ENCODE measurements at regions not wholly inside any gene's neighbourhood (a gene's known extent, or its start where the extent isn't known, plus 50 kb on each side); places are given as distances from the start of the nearest gene placed in this dataset.

GRCh38 chr18:45551142-45551815 is 64.0 kb upstream of the SLC14A2 start:
- no peak for TF ChIP-seq CTCF (IDR thresholded peaks at IDR 0.05; ENCODE audit: unreplicated experiment in 3 of 3)
- H3K4me1 Mint-ChIP-seq, result peaks cover 56% of the 10 kb centered on the region
- no peaks in the 10 kb centered on the region for H3K27me3 Mint-ChIP-seq (ENCODE audit: low read depth)
- H3K9me3 Mint-ChIP-seq, result no peaks in the 10 kb centered on the region
- H3K4me3 Mint-ChIP-seq, result no peak overlapping the region
- H3K27ac Mint-ChIP-seq, result peak overlapping the region; percentile 90 to 95 (median 95)
- no peaks in the 10 kb centered on the region for H3K36me3 Mint-ChIP-seq (ENCODE audit: low read depth)

GRCh38 chr18:45553723-45554388 is 61.4 kb upstream of the SLC14A2 start:
- no peak for TF ChIP-seq CTCF (IDR thresholded peaks at IDR 0.05; ENCODE audit: unreplicated experiment in 3 of 3)
- no peaks in the 10 kb centered on the region for H3K36me3 Mint-ChIP-seq (ENCODE audit: low read depth)
- peaks cover 48% of the 10 kb centered on the region for H3K4me1 Mint-ChIP-seq
- H3K27me3 Mint-ChIP-seq (ENCODE audit: low read depth), result no peaks in the 10 kb centered on the region
- peak overlapping the region; percentile 89 to 95 (median 95) for H3K27ac Mint-ChIP-seq
- no peak overlapping the region for H3K4me3 Mint-ChIP-seq
- no peaks in the 10 kb centered on the region for H3K9me3 Mint-ChIP-seq

- no peaks in the 10 kb centered on the region for H3K36me3 Mint-ChIP-seq (ENCODE audit: low read depth)
- no peak overlapping the region for H3K4me3 Mint-ChIP-seq
- H3K4me1 Mint-ChIP-seq, result peaks cover 43% of the 10 kb centered on the region
- no peaks in the 10 kb centered on the region for H3K9me3 Mint-ChIP-seq
- no peak for TF ChIP-seq CTCF (IDR thresholded peaks at IDR 0.05; ENCODE audit: unreplicated experiment in 3 of 3)
- no peaks in the 10 kb centered on the region for H3K27me3 Mint-ChIP-seq (ENCODE audit: low read depth)
- peak overlapping the region; percentile 89 to 95 (median 95) for H3K27ac Mint-ChIP-seq
These were observed 60.9 kb upstream of the SLC14A2 start for GRCh38 chr18:45554389-45554737.

- H3K27ac Mint-ChIP-seq, result peak overlapping the region; percentile 25 to 56 (median 37)
- H3K4me1 Mint-ChIP-seq, result peaks cover 36% of the 10 kb centered on the region
- no peaks in the 10 kb centered on the region for H3K27me3 Mint-ChIP-seq (ENCODE audit: low read depth)
- H3K9me3 Mint-ChIP-seq, result no peaks in the 10 kb centered on the region
- no peaks in the 10 kb centered on the region for H3K36me3 Mint-ChIP-seq (ENCODE audit: low read depth)
- TF ChIP-seq CTCF (IDR thresholded peaks at IDR 0.05; ENCODE audit: unreplicated experiment in 3 of 3), result no peak
- H3K4me3 Mint-ChIP-seq, result no peak overlapping the region
These were observed 59.1 kb upstream of the SLC14A2 start for GRCh38 chr18:45556222-45556621.

GRCh38 chr18:45557287-45557686 is 58.0 kb upstream of the SLC14A2 start:
- peaks cover 33% of the 10 kb centered on the region for H3K4me1 Mint-ChIP-seq
- no peaks in the 10 kb centered on the region for H3K27me3 Mint-ChIP-seq (ENCODE audit: low read depth)
- H3K9me3 Mint-ChIP-seq, result no peaks in the 10 kb centered on the region
- TF ChIP-seq CTCF (IDR thresholded peaks at IDR 0.05; ENCODE audit: unreplicated experiment in 3 of 3), result no peak
- H3K27ac Mint-ChIP-seq, result no peak overlapping the region
- H3K36me3 Mint-ChIP-seq (ENCODE audit: low read depth), result no peaks in the 10 kb centered on the region
- no peak overlapping the region for H3K4me3 Mint-ChIP-seq

GRCh38 chr18:45557779-45558178 is 57.5 kb upstream of the SLC14A2 start:
- H3K27ac Mint-ChIP-seq, result no peak overlapping the region
- no peaks in the 10 kb centered on the region for H3K27me3 Mint-ChIP-seq (ENCODE audit: low read depth)
- no peak overlapping the region for H3K4me3 Mint-ChIP-seq

More at GRCh38 chr18:45557779-45558178, 57.5 kb upstream of the SLC14A2 start:
- no peaks in the 10 kb centered on the region for H3K36me3 Mint-ChIP-seq (ENCODE audit: low read depth)
- H3K9me3 Mint-ChIP-seq, result no peaks in the 10 kb centered on the region
- peaks cover 33% of the 10 kb centered on the region for H3K4me1 Mint-ChIP-seq
- TF ChIP-seq CTCF (IDR thresholded peaks at IDR 0.05; ENCODE audit: unreplicated experiment in 3 of 3), result no peak

Data from nephron (organoid).